A673 (cell line): ENCODE measurements at regions not wholly inside any gene's neighbourhood (a gene's known extent, or its start where the extent isn't known, plus 50 kb on each side); places are given as distances from the start of the nearest gene placed in this dataset.
"Not testable (repeated sequence)": the region's sequence is repeated elsewhere in the genome, so short reads cannot be mapped to it uniquely, and the experiment has no call there.

Source experiments
- BruUV-seq: library from RNA; stranded (reverse); fragments of 400-500 nt; replicated peaks from 2 replicates; lab custom pipeline; 2021; lab: Mats Ljungman, UMichigan
- CTCF ChIA-PET: fragments of 300-600 bp; sonication (Branson Sonifier 250); formaldehyde crosslinking; loops from one replicate; lab custom pipeline; 2022; ENCODE audit warnings: antibody characterized with exemption; lab: Charles Lee
- POLR2A ChIA-PET: fragments of 300-600 bp; sonication (Branson Sonifier 250); formaldehyde crosslinking; loops from one replicate; lab custom pipeline; 2022; ENCODE audit warnings: antibody characterized with exemption; ENCODE audit not compliant: low non-redundant PET; lab: Charles Lee
- DNase-seq: peaks from one replicate; pipeline ENCODE4 v3.0.0-alpha.2; 2015; ENCODE audit warnings: low spot score
- H3K27ac ChIP-seq: fragments of 200-600 bp; sonication (generic); 2 replicates; pipeline ENCODE4 v1.5.1; 2016; ENCODE audit warnings: mixed run types, low read depth, mild to moderate bottlenecking, mixed read lengths, antibody characterized with exemption, low read length; ENCODE audit not compliant: poor library complexity, severe bottlenecking
- H3K27me3 ChIP-seq: fragments of 200-600 bp; sonication (generic); replicated peaks from 2 replicates; pipeline ENCODE4 v1.6.1; 2017; ENCODE audit warnings: mixed run types, low read depth, mild to moderate bottlenecking, mixed read lengths, antibody characterized with exemption, low read length; ENCODE audit not compliant: insufficient read depth, poor library complexity
- H3K36me3 ChIP-seq: fragments of 200-600 bp; sonication (generic); 2 replicates; pipeline ENCODE4 v1.6.1; 2016; ENCODE audit warnings: mixed run types, mild to moderate bottlenecking, mixed read lengths, antibody characterized with exemption, low read length; ENCODE audit not compliant: insufficient read depth, poor library complexity, severe bottlenecking
- H3K4me1 ChIP-seq: fragments of 200-600 bp; sonication (generic); 2 replicates; pipeline ENCODE4 v1.6.1; 2017; ENCODE audit warnings: mixed run types, mild to moderate bottlenecking, mixed read lengths, antibody characterized with exemption, low read length; ENCODE audit not compliant: insufficient read depth, poor library complexity, severe bottlenecking
- H3K4me3 ChIP-seq: fragments of 200-600 bp; sonication (generic); 2 replicates; pipeline ENCODE4 v1.5.1; 2016; ENCODE audit warnings: low read depth, mixed run types, mild to moderate bottlenecking, mixed read lengths, low read length; ENCODE audit not compliant: poor library complexity, severe bottlenecking
- H3K9me3 ChIP-seq: fragments of 200-600 bp; sonication (generic); 2 replicates; pipeline ENCODE4 v1.6.1; 2016; ENCODE audit warnings: mixed run types, low read depth, mild to moderate bottlenecking, mixed read lengths, antibody characterized with exemption, low read length; ENCODE audit not compliant: poor library complexity, severe bottlenecking
- CTCF ChIP-seq: fragments of 300-800, 200-600 bp; sonication (generic); conservative IDR thresholded peaks from 2 replicates; pipeline ENCODE4 v1.5.1; 2017; ENCODE audit warnings: low read depth, mild to moderate bottlenecking, antibody characterized with exemption, low read length, moderate library complexity, mixed read lengths
- EZH2 ChIP-seq: fragments of 200-600 bp; sonication (generic); IDR thresholded peaks from 2 replicates; pipeline ENCODE4 v1.6.1; 2017; ENCODE audit warnings: borderline replicate concordance, low read depth, mild to moderate bottlenecking, mixed read lengths, antibody characterized with exemption, low read length; ENCODE audit not compliant: poor library complexity, severe bottlenecking
- intact Hi-C: fragments of 100-400 bp; cut with micrococcal nuclease; formaldehyde crosslinking; loops from one replicate; pipeline ENCODE4 v1.10.0; 2022; ENCODE audit not compliant: unreplicated experiment

GRCh38 chr15:66886686-66887273 lies 178.6 kb upstream of the SMAD3 start:
- DNase-seq: no peak
- CTCF ChIA-PET: no interaction called here

GRCh38 chr15:66889298-66889697 lies 176.1 kb upstream of the SMAD3 start:
- H3K36me3 ChIP-seq, POLR2A ChIA-PET, H3K4me3 ChIP-seq, BruUV-seq, DNase-seq, H3K27ac ChIP-seq, intact Hi-C loops, H3K9me3 ChIP-seq, H3K27me3 ChIP-seq, CTCF ChIA-PET, H3K4me1 ChIP-seq: not testable (repeated sequence)

More at GRCh38 chr15:66886686-66887273, 178.6 kb upstream of the SMAD3 start:
- Histone ChIP-seq H3K4me1 (peaks cover 7% of the 10 kb centered on the region), H3K36me3 (no peaks in the 10 kb centered on the region), H3K27me3 (no peaks in the 10 kb centered on the region), H3K4me3 (no peak overlapping the region), H3K9me3 (no peaks in the 10 kb centered on the region), H3K27ac (no peak overlapping the region)
- TF ChIP-seq EZH2: no peak
- TF ChIP-seq CTCF: no peak
- no TSS peak for BruUV-seq
- POLR2A ChIA-PET: no interaction called here
- intact Hi-C loops: no loop called here

GRCh38 chr15:66891776-66892175 lies 173.6 kb upstream of the SMAD3 start:
- Histone ChIP-seq H3K9me3 (no peaks in the 10 kb centered on the region), H3K36me3 (no peaks in the 10 kb centered on the region), H3K4me3 (no peak overlapping the region), H3K27ac (no peak overlapping the region), H3K4me1 (no peaks in the 10 kb centered on the region), H3K27me3 (no peaks in the 10 kb centered on the region)
- intact Hi-C loops: no loop called here
- no TSS peak for BruUV-seq
- TF ChIP-seq EZH2 (no peak), CTCF (no peak)
- POLR2A ChIA-PET: no interaction called here
- CTCF ChIA-PET: no interaction called here
- no peak for DNase-seq

GRCh38 chr15:66893294-66893693 lies 172.1 kb upstream of the SMAD3 start:
- CTCF ChIA-PET: interaction anchor here (0.6 kb wide), 1 partner anchor 943 kb away, joined by 3 read pairs; no protein-coding TSS in a partner anchor
- DNase-seq: no peak
- H3K4me1 ChIP-seq: no peaks in the 10 kb centered on the region
- TF ChIP-seq CTCF: no peak
- no peaks in the 10 kb centered on the region for H3K27me3 ChIP-seq
- H3K27ac ChIP-seq: no peak overlapping the region
- H3K9me3 ChIP-seq: no peaks in the 10 kb centered on the region
- no peak overlapping the region for H3K4me3 ChIP-seq
- no peaks in the 10 kb centered on the region for H3K36me3 ChIP-seq
- intact Hi-C loops: no loop called here
- BruUV-seq: no TSS peak
- POLR2A ChIA-PET: interaction anchor here (0.9 kb wide), 1 partner anchor 109 kb away, joined by 3 read pairs; no protein-coding TSS in a partner anchor
